Fibroblast of lung (primary cell): ENCODE measurements at regions not wholly inside any gene's neighbourhood (a gene's known extent, or its start where the extent isn't known, plus 50 kb on each side); places are given as distances from the start of the nearest gene placed in this dataset.

ENCODE experiments used
- EZH2 ChIP-seq: IDR thresholded peaks from 2 replicates; pipeline ENCODE4 v1.5.1; 2012; ENCODE audit warnings: low read length, control low read depth, mild to moderate bottlenecking; ENCODE audit errors: missing control alignments
- TF ChIP-seq, protein P1 (sequence below), 2 donors: IDR thresholded peaks in 1 of 2; conservative IDR thresholded peaks in 1 of 2; 1 replicate in 1 of 2; 2 replicates in 1 of 2; pipeline ENCODE4 v1.5.1; 2011 to 2012; ENCODE audit warnings: low read length in 2 of 2, control low read depth in 1 of 2, inconsistent platforms in 1 of 2, low read depth in 1 of 2, mild to moderate bottlenecking in 1 of 2

DNA sequence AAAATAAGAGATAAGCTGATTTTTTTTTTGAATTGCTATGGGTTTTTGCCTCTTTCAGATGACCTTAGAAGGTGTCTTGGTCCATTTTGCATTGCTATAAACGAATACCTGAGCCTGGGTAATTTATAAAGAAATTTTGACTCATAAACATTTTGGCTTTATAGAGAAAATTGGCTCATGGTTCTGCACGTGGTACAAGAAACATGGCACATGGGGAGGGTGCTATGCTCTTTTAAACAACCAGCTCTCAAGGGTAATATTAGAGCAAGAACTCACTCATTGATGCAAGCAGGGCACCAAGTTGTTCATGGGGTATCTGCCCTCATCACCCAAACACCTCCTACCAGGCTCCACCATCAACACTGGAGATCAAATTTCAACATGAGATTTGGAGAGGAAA, 408.8 kb downstream of the NUP35 start:
- no peak for TF ChIP-seq EZH2
- TF ChIP-seq, protein P1, sequence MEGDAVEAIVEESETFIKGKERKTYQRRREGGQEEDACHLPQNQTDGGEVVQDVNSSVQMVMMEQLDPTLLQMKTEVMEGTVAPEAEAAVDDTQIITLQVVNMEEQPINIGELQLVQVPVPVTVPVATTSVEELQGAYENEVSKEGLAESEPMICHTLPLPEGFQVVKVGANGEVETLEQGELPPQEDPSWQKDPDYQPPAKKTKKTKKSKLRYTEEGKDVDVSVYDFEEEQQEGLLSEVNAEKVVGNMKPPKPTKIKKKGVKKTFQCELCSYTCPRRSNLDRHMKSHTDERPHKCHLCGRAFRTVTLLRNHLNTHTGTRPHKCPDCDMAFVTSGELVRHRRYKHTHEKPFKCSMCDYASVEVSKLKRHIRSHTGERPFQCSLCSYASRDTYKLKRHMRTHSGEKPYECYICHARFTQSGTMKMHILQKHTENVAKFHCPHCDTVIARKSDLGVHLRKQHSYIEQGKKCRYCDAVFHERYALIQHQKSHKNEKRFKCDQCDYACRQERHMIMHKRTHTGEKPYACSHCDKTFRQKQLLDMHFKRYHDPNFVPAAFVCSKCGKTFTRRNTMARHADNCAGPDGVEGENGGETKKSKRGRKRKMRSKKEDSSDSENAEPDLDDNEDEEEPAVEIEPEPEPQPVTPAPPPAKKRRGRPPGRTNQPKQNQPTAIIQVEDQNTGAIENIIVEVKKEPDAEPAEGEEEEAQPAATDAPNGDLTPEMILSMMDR (conservative IDR thresholded peaks at IDR 0.05 in 1 of 2, IDR thresholded peaks at IDR 0.05 in 1 of 2; ENCODE audit: low read depth in 1 of 2, low read length in 2 of 2): no peak
